OCI-LY7 (cell line): ENCODE measurements at regions not wholly inside any gene's neighbourhood (a gene's known extent, or its start where the extent isn't known, plus 50 kb on each side); places are given as distances from the start of the nearest gene placed in this dataset.

Experiments
- BruUV-seq: library from RNA; stranded (reverse); fragments of 400-500 nt; replicated peaks from 2 replicates; lab custom pipeline; 2021; lab: Mats Ljungman, UMichigan
- CTCF ChIA-PET: fragments of 300-600 bp; sonication (Branson Sonifier 250); formaldehyde crosslinking; loops from one replicate; lab custom pipeline; 2022; ENCODE audit warnings: antibody characterized with exemption; ENCODE audit not compliant: unreplicated experiment; lab: Charles Lee
- POLR2A ChIA-PET: fragments of 300-600 bp; sonication (Branson Sonifier 250); formaldehyde crosslinking; loops from one replicate; lab custom pipeline; 2022; ENCODE audit warnings: antibody characterized with exemption; lab: Charles Lee
- DNase-seq: peaks from one replicate; pipeline ENCODE4 v3.0.0-alpha.2; 2015; ENCODE audit warnings: low spot score
- H2AFZ ChIP-seq: fragments of 200-600 bp; sonication (generic), shearing (Covaris generic); 2 replicates; pipeline ENCODE4 v1.6.1; 2014; ENCODE audit warnings: mild to moderate bottlenecking, antibody characterized with exemption, low read length, moderate library complexity
- H3K27ac ChIP-seq: fragments of 200-600 bp; sonication (generic); 2 replicates; pipeline ENCODE4 v1.5.1; 2014; ENCODE audit warnings: mixed run types, low read depth, mild to moderate bottlenecking, moderate library complexity, low read length, inconsistent platforms; ENCODE audit not compliant: poor library complexity, severe bottlenecking
- H3K36me3 ChIP-seq: fragments of 200-600 bp; sonication (generic); 2 replicates; pipeline ENCODE4 v1.6.1; 2014; ENCODE audit warnings: mild to moderate bottlenecking, antibody characterized with exemption, low read length, moderate library complexity, mixed read lengths; ENCODE audit not compliant: insufficient read depth
- H3K4me1 ChIP-seq: fragments of 200-600 bp; sonication (generic); 2 replicates; pipeline ENCODE4 v1.5.1; 2014; ENCODE audit warnings: mild to moderate bottlenecking, low read length; ENCODE audit not compliant: insufficient read depth, poor library complexity, severe bottlenecking
- H3K4me2 ChIP-seq: fragments of 200-600 bp; sonication (generic); 2 replicates; pipeline ENCODE4 v1.6.1; 2014; ENCODE audit warnings: mild to moderate bottlenecking, low read length
- H3K4me3 ChIP-seq: fragments of 200-600 bp; sonication (generic); 2 replicates; pipeline ENCODE4 v1.5.1; 2014; ENCODE audit warnings: mild to moderate bottlenecking, low read depth, low read length; ENCODE audit not compliant: poor library complexity, severe bottlenecking
- H3K79me2 ChIP-seq: fragments of 200-600 bp; sonication (generic); 2 replicates; pipeline ENCODE4 v1.6.1; 2016; ENCODE audit warnings: low read depth, mild to moderate bottlenecking, low read length, moderate library complexity, mixed read lengths; ENCODE audit not compliant: insufficient read depth
- H3K9me2 ChIP-seq: fragments of 200-600 bp; sonication (generic); 2 replicates; pipeline ENCODE4 v1.6.1; 2016; ENCODE audit warnings: mild to moderate bottlenecking, low read length, mixed read lengths; ENCODE audit not compliant: insufficient read depth
- H3K9me3 ChIP-seq: fragments of 200-600 bp; sonication (generic); 2 replicates; pipeline ENCODE4 v1.6.1; 2014; ENCODE audit warnings: mild to moderate bottlenecking, mixed run types, low read length, mixed read lengths
- H4K20me1 ChIP-seq: fragments of 200-600 bp; sonication (generic); 2 replicates; pipeline ENCODE4 v1.6.1; 2014; ENCODE audit warnings: mild to moderate bottlenecking, antibody characterized with exemption, low read length, moderate library complexity, mixed read lengths; ENCODE audit not compliant: insufficient read depth
- CTCF ChIP-seq: fragments of 200-600 bp; sonication (generic); conservative IDR thresholded peaks from 2 replicates; pipeline ENCODE4 v1.5.1; 2014; ENCODE audit warnings: mild to moderate bottlenecking, antibody characterized with exemption, low read length, moderate library complexity, mixed read lengths
- EZH2phosphoT487 ChIP-seq: fragments of 200-600 bp; sonication (generic); IDR thresholded peaks from 2 replicates; pipeline ENCODE4 v1.6.1; 2018; ENCODE audit warnings: low read depth, borderline replicate concordance, mild to moderate bottlenecking, mixed run types, antibody characterized with exemption, low read length, moderate library complexity, mixed read lengths
- intact Hi-C: fragments of 100-400 bp; cut with micrococcal nuclease; formaldehyde crosslinking; loops from one replicate; pipeline ENCODE4 v1.10.0; 2022; ENCODE audit not compliant: unreplicated experiment

- Histone ChIP-seq H3K9me2 (no peaks in the 10 kb centered on the region), H3K9me3 (no peaks in the 10 kb centered on the region), H3K27ac (no peak overlapping the region), H3K4me3 (no peak overlapping the region), H2AFZ (no peak overlapping the region), H3K36me3 (no peaks in the 10 kb centered on the region), H4K20me1 (no peaks in the 10 kb centered on the region), H3K4me2 (no peak overlapping the region), H3K79me2 (no peaks in the 10 kb centered on the region), H3K4me1 (no peaks in the 10 kb centered on the region)
- TF ChIP-seq EZH2phosphoT487 = no peak
- TF ChIP-seq CTCF = no peak
- CTCF ChIA-PET = no interaction called here
- DNase-seq = no peak
- intact Hi-C loops = no loop called here
- BruUV-seq = no TSS peak
- POLR2A ChIA-PET = interaction anchor here (0.6 kb wide), 1 partner anchor 352 kb away, joined by 4 read pairs; no protein-coding TSS in a partner anchor
These were observed 190.9 kb downstream of the GIPC2 start for GRCh38 chr1:78236716-78237115.

GRCh38 chr1:78237364-78237916 is 191.7 kb downstream of the GIPC2 start:
- Histone ChIP-seq H3K27ac (no peak overlapping the region), H3K9me2 (no peaks in the 10 kb centered on the region), H3K4me1 (no peaks in the 10 kb centered on the region), H3K36me3 (no peaks in the 10 kb centered on the region), H2AFZ (no peak overlapping the region), H4K20me1 (no peaks in the 10 kb centered on the region), H3K4me3 (no peak overlapping the region), H3K4me2 (no peak overlapping the region), H3K9me3 (no peaks in the 10 kb centered on the region), H3K79me2 (no peaks in the 10 kb centered on the region)
- ChIA-PET POLR2A (interaction anchor here (0.5 to 0.6 kb wide), 2 partner anchors 19 to 351 kb away, joined by 3 to 4 read pairs; no protein-coding TSS in a partner anchor), CTCF (no interaction called here)
- DNase-seq = no peak
- no peak for TF ChIP-seq CTCF
- no TSS peak for BruUV-seq
- intact Hi-C loops = no loop called here

GRCh38 chr1:78240191-78240590 is 194.4 kb downstream of the GIPC2 start:
- H3K4me1 ChIP-seq = no peaks in the 10 kb centered on the region
- POLR2A ChIA-PET = interaction anchor here (1.1 kb wide), 1 partner anchor 8 kb away, joined by 3 read pairs; no protein-coding TSS in a partner anchor
- H3K36me3 ChIP-seq = no peaks in the 10 kb centered on the region
- no peaks in the 10 kb centered on the region for H3K9me2 ChIP-seq
- H4K20me1 ChIP-seq = no peaks in the 10 kb centered on the region
- no peak overlapping the region for H3K4me3 ChIP-seq
- H3K79me2 ChIP-seq = no peaks in the 10 kb centered on the region
- no peak overlapping the region for H3K4me2 ChIP-seq
- DNase-seq = no peak
- no peaks in the 10 kb centered on the region for H3K9me3 ChIP-seq
- TF ChIP-seq EZH2phosphoT487 = no peak
- no peak overlapping the region for H2AFZ ChIP-seq
- no peak overlapping the region for H3K27ac ChIP-seq
- no TSS peak for BruUV-seq
- intact Hi-C loops = no loop called here
- CTCF ChIA-PET = no interaction called here
